ENCODE measurements at regions not wholly inside any gene's neighbourhood (a gene's known extent, or its start where the extent isn't known, plus 50 kb on each side); places are given as distances from the start of the nearest gene placed in this dataset.

- DNase-seq (ENCODE audit: low read depth in 1 of 2, low spot score in 1 of 2): no peak
- no peak overlapping the region for H3K27ac ChIP-seq (replicated peaks)
- H3K4me3 ChIP-seq (replicated peaks; ENCODE audit: insufficient read depth, low read length): no peak overlapping the region
- no peak for TF ChIP-seq SPI1 (IDR thresholded peaks at IDR 0.05; ENCODE audit: borderline replicate concordance, low read depth)
- no peak for TF ChIP-seq GABPA (IDR thresholded peaks at IDR 0.05; ENCODE audit: low read depth)
- TF ChIP-seq POLR2AphosphoS5 (IDR thresholded peaks at IDR 0.05; ENCODE audit: low read depth): no peak
- TF ChIP-seq REST (IDR thresholded peaks at IDR 0.05; ENCODE audit: insufficient replicate concordance, low read depth): no peak
- TF ChIP-seq CTCF (IDR thresholded peaks at IDR 0.05; ENCODE audit: insufficient read depth, low read length): no peak
- H3K27me3 ChIP-seq (ENCODE audit: insufficient read depth, poor library complexity, severe bottlenecking): no peaks in the 10 kb centered on the region
These were observed 170.7 kb downstream of the TMEM182 start for GRCh38 chr2:102932501-102932900.

GRCh38 chr2:102939207-102939606 is 177.4 kb downstream of the TMEM182 start:
- H3K4me3 ChIP-seq (replicated peaks; ENCODE audit: insufficient read depth, low read length): no peak overlapping the region
- TF ChIP-seq REST (IDR thresholded peaks at IDR 0.05; ENCODE audit: insufficient replicate concordance, low read depth): no peak
- no peak for TF ChIP-seq GABPA (IDR thresholded peaks at IDR 0.05; ENCODE audit: low read depth)
- no peak for TF ChIP-seq POLR2AphosphoS5 (IDR thresholded peaks at IDR 0.05; ENCODE audit: low read depth)
- no peak for TF ChIP-seq CTCF (IDR thresholded peaks at IDR 0.05; ENCODE audit: insufficient read depth, low read length)
- no peak for TF ChIP-seq SPI1 (IDR thresholded peaks at IDR 0.05; ENCODE audit: borderline replicate concordance, low read depth)
- no peak overlapping the region for H3K27ac ChIP-seq (replicated peaks)
- no peak for DNase-seq (ENCODE audit: low read depth in 1 of 2, low spot score in 1 of 2)
- no peaks in the 10 kb centered on the region for H3K27me3 ChIP-seq (ENCODE audit: insufficient read depth, poor library complexity, severe bottlenecking)

- no peak for DNase-seq (ENCODE audit: low read depth in 1 of 2, low spot score in 1 of 2)
- no peaks in the 10 kb centered on the region for H3K27me3 ChIP-seq (ENCODE audit: insufficient read depth, poor library complexity, severe bottlenecking)
- TF ChIP-seq CTCF (IDR thresholded peaks at IDR 0.05; ENCODE audit: insufficient read depth, low read length): no peak
- TF ChIP-seq SPI1 (IDR thresholded peaks at IDR 0.05; ENCODE audit: borderline replicate concordance, low read depth): no peak
- TF ChIP-seq POLR2AphosphoS5 (IDR thresholded peaks at IDR 0.05; ENCODE audit: low read depth): no peak
- TF ChIP-seq REST (IDR thresholded peaks at IDR 0.05; ENCODE audit: insufficient replicate concordance, low read depth): no peak
- no peak for TF ChIP-seq GABPA (IDR thresholded peaks at IDR 0.05; ENCODE audit: low read depth)
- no peak overlapping the region for H3K4me3 ChIP-seq (replicated peaks; ENCODE audit: insufficient read depth, low read length)
- H3K27ac ChIP-seq (replicated peaks): no peak overlapping the region
These were observed 178.9 kb downstream of the TMEM182 start for GRCh38 chr2:102940684-102941083.
